SK-N-MC (cell line): ENCODE measurements at regions not wholly inside any gene's neighbourhood (a gene's known extent, or its start where the extent isn't known, plus 50 kb on each side); places are given as distances from the start of the nearest gene placed in this dataset.

ENCODE experiments used
- DNase-seq: peaks from one replicate; pipeline ENCODE4 v3.0.0-alpha.2; 2011; ENCODE audit warnings: low read depth, low spot score
- H3K27ac ChIP-seq: fragments of 200-600 bp; sonication (generic); 2 replicates; pipeline ENCODE4 v1.5.1; 2016; ENCODE audit warnings: mixed run types
- H3K36me3 ChIP-seq: fragments of 200-600 bp; sonication (generic); 2 replicates; pipeline ENCODE4 v1.6.1; 2017; ENCODE audit warnings: antibody characterized with exemption, low read length, mixed read lengths; ENCODE audit not compliant: insufficient read depth
- H3K4me3 ChIP-seq: fragments of 200-600 bp; sonication (generic); 2 replicates; pipeline ENCODE4 v1.5.1; 2016
- H3K9ac ChIP-seq: fragments of 200-600 bp; sonication (generic); 2 replicates; pipeline ENCODE4 v1.8.0; 2017; ENCODE audit warnings: mixed run types, mixed read lengths; ENCODE audit not compliant: insufficient read length
- H3K9me3 ChIP-seq: fragments of 200-600 bp; sonication (generic); 2 replicates; pipeline ENCODE4 v1.6.1; 2017; ENCODE audit warnings: low read depth, mild to moderate bottlenecking, antibody characterized with exemption, low read length, moderate library complexity, mixed read lengths
- EZH2 ChIP-seq: fragments of 200-600 bp; sonication (generic); IDR thresholded peaks from one replicate; pipeline ENCODE4 v1.6.1; 2017; ENCODE audit warnings: antibody characterized with exemption
- FOXP2 ChIP-seq: optimal IDR thresholded peaks from 2 replicates; pipeline ENCODE3; 2011; ENCODE audit warnings: mild to moderate bottlenecking, moderate library complexity; ENCODE audit not compliant: insufficient read depth; ENCODE audit errors: extremely low read length, control extremely low read depth
- POLR2AphosphoS5 ChIP-seq: IDR thresholded peaks from 2 replicates; pipeline ENCODE4 v1.6.1; 2012; ENCODE audit warnings: mild to moderate bottlenecking, low read depth, low read length, borderline replicate concordance

- no peak overlapping the region for H3K27ac ChIP-seq
- H3K9ac ChIP-seq: no peak overlapping the region
- no peaks in the 10 kb centered on the region for H3K9me3 ChIP-seq
- TF ChIP-seq EZH2 (no peak), POLR2AphosphoS5 (no peak), FOXP2 (no peak)
- DNase-seq: no peak
- H3K4me3 ChIP-seq: no peak overlapping the region
- H3K36me3 ChIP-seq: no peaks in the 10 kb centered on the region
Measured at GRCh38 chr9:16182784-16183183, 629.9 kb downstream of the CCDC171 start.

GRCh38 chr9:16184964-16185646, 632.3 kb downstream of the CCDC171 start:
- no peak overlapping the region for H3K9ac ChIP-seq
- DNase-seq: no peak
- H3K36me3 ChIP-seq: no peaks in the 10 kb centered on the region
- no peak overlapping the region for H3K27ac ChIP-seq
- TF ChIP-seq POLR2AphosphoS5: no peak
- TF ChIP-seq EZH2: no peak
- TF ChIP-seq FOXP2: no peak
- H3K9me3 ChIP-seq: peaks cover 9% of the 10 kb centered on the region; the same call in 1 of the 2 replicates
- no peak overlapping the region for H3K4me3 ChIP-seq

- Histone ChIP-seq H3K36me3 (no peaks in the 10 kb centered on the region), H3K9me3 (peaks cover 9% of the 10 kb centered on the region; the same call in 1 of the 2 replicates), H3K9ac (no peak overlapping the region), H3K27ac (no peak overlapping the region), H3K4me3 (no peak overlapping the region)
- TF ChIP-seq EZH2: no peak
- TF ChIP-seq POLR2AphosphoS5: no peak
- TF ChIP-seq FOXP2: no peak
- DNase-seq: no peak
Measured at GRCh38 chr9:16191191-16191590, 638.3 kb downstream of the CCDC171 start.

GRCh38 chr9:16191691-16192402, 639.0 kb downstream of the CCDC171 start:
- peak overlapping the region; percentile 71 for H3K4me3 ChIP-seq
- peak overlapping the region; percentile 2 for H3K9ac ChIP-seq
- TF ChIP-seq EZH2: no peak
- peak; percentile 71 for TF ChIP-seq FOXP2
- no peak overlapping the region for H3K27ac ChIP-seq
- DNase-seq: no peak
- H3K36me3 ChIP-seq: no peaks in the 10 kb centered on the region
- peaks cover 9% of the 10 kb centered on the region; the same call in 1 of the 2 replicates for H3K9me3 ChIP-seq

- no peaks in the 10 kb centered on the region for H3K36me3 ChIP-seq
- H3K9ac ChIP-seq: no peak overlapping the region
- no peak for DNase-seq
- peak overlapping the region; percentile 23; the same call in 1 of the 2 replicates for H3K27ac ChIP-seq
- peak overlapping the region; percentile 71 for H3K4me3 ChIP-seq
- no peak for TF ChIP-seq EZH2
- TF ChIP-seq POLR2AphosphoS5: no peak
- no peak for TF ChIP-seq FOXP2
- peaks cover 9% of the 10 kb centered on the region; the same call in 1 of the 2 replicates for H3K9me3 ChIP-seq
Measured at GRCh38 chr9:16192403-16193017, 639.7 kb downstream of the CCDC171 start.

- TF ChIP-seq POLR2AphosphoS5 (no peak), EZH2 (no peak), FOXP2 (no peak)
- no peak for DNase-seq
- Histone ChIP-seq H3K9ac (no peak overlapping the region), H3K4me3 (no peak overlapping the region), H3K27ac (no peak overlapping the region), H3K36me3 (no peaks in the 10 kb centered on the region), H3K9me3 (peaks cover 9% of the 10 kb centered on the region; the same call in 1 of the 2 replicates)
Measured at GRCh38 chr9:16193066-16193465, 640.2 kb downstream of the CCDC171 start.

- Histone ChIP-seq H3K9ac (no peak overlapping the region), H3K4me3 (no peak overlapping the region), H3K9me3 (no peaks in the 10 kb centered on the region), H3K36me3 (no peaks in the 10 kb centered on the region), H3K27ac (no peak overlapping the region)
- no peak for TF ChIP-seq EZH2
- TF ChIP-seq POLR2AphosphoS5: no peak
- no peak for TF ChIP-seq FOXP2
- DNase-seq: no peak
Measured at GRCh38 chr9:16196206-16196605, 643.4 kb downstream of the CCDC171 start.

GRCh38 chr9:16197578-16198370, 644.9 kb downstream of the CCDC171 start:
- no peak overlapping the region for H3K27ac ChIP-seq
- no peak overlapping the region for H3K4me3 ChIP-seq
- H3K9me3 ChIP-seq: no peaks in the 10 kb centered on the region
- H3K9ac ChIP-seq: no peak overlapping the region
- TF ChIP-seq EZH2 (no peak), POLR2AphosphoS5 (no peak), FOXP2 (no peak)
- H3K36me3 ChIP-seq: no peaks in the 10 kb centered on the region
- DNase-seq: no peak
